ENCODE measurements at regions not wholly inside any gene's neighbourhood (a gene's known extent, or its start where the extent isn't known, plus 50 kb on each side); places are given as distances from the start of the nearest gene placed in this dataset.
"Not testable (repeated sequence)": the region's sequence is repeated elsewhere in the genome, so short reads cannot be mapped to it uniquely, and the experiment has no call there.

GRCh38 chr10:128571071-128571470 is 444.8 kb upstream of the MKI67 start:
- DNase-seq (ENCODE audit: extremely low read depth, low read depth), result no peak

- no peak for DNase-seq (ENCODE audit: extremely low read depth, low read depth)
These were observed 445.5 kb upstream of the MKI67 start for GRCh38 chr10:128571745-128572144.

GRCh38 chr10:128572696-128573095 is 446.5 kb upstream of the MKI67 start:
- no peak for DNase-seq (ENCODE audit: extremely low read depth, low read depth)

- DNase-seq (ENCODE audit: extremely low read depth, low read depth), result no peak
These were observed 447.1 kb upstream of the MKI67 start for GRCh38 chr10:128573281-128573845.

- no peak for DNase-seq (ENCODE audit: extremely low read depth, low read depth)
These were observed 447.8 kb upstream of the MKI67 start for GRCh38 chr10:128573986-128574385.

GRCh38 chr10:128574581-128575210 is 448.5 kb upstream of the MKI67 start:
- no peak for DNase-seq (ENCODE audit: extremely low read depth, low read depth)

DNA sequence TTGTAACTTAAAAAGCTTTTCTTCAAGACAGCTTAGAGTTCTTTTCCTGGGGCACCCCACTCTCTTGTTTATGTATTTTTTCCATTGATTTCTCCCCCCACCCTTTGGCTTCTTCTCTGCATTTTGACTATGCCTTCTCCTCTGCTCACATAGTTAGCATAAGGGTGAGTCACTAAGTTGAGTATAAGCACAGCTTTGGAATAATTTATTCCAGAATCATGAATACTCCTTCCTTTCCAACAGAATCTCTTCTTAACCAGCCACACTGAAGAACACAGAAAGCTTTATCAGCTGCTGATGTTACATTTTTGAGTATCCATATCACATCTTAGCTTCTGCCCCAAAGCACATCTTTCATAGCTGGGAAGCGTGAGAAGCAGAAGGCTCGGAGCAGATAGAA is 449.5 kb upstream of the MKI67 start:
- no peak for DNase-seq (ENCODE audit: extremely low read depth, low read depth)

- DNase-seq (ENCODE audit: extremely low read depth, low read depth), result no peak
These were observed 450.1 kb upstream of the MKI67 start for GRCh38 chr10:128576336-128576735.

- DNase-seq (ENCODE audit: extremely low read depth, low read depth), result no peak
These were observed 450.9 kb upstream of the MKI67 start for GRCh38 chr10:128576943-128577670.

- no peak for DNase-seq (ENCODE audit: extremely low read depth, low read depth)
These were observed 451.9 kb upstream of the MKI67 start for GRCh38 chr10:128577958-128578750.

DNA sequence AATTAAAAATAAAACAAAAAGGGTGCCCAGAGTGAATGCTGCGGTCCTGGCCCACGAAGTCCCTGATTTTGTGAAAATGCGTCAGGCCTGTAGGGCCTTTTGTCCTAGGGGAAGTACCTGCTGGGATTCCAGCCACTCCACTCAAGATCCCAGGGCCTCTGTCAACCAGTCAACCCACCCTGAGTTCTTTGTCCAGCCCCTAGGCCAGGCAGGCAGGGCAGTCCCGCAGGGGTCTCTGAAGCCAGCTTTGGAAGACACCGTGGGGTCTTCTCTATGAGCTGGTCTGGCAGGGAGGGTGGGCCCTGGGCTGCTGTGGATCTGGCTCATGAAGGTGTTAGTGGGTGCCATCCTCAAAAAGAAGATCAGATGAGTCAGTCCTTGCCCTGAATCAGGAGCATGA is 452.5 kb upstream of the MKI67 start:
- no peak for DNase-seq (ENCODE audit: extremely low read depth, low read depth)

- DNase-seq (ENCODE audit: extremely low read depth, low read depth), result no peak
These were observed 453.1 kb upstream of the MKI67 start for GRCh38 chr10:128579280-128579865.

- DNase-seq (ENCODE audit: extremely low read depth, low read depth), result no peak
These were observed 453.7 kb upstream of the MKI67 start for GRCh38 chr10:128579901-128580300.

GRCh38 chr10:128583125-128583524 is 456.9 kb upstream of the MKI67 start:
- not testable (repeated sequence) for DNase-seq (ENCODE audit: extremely low read depth, low read depth)

DNA sequence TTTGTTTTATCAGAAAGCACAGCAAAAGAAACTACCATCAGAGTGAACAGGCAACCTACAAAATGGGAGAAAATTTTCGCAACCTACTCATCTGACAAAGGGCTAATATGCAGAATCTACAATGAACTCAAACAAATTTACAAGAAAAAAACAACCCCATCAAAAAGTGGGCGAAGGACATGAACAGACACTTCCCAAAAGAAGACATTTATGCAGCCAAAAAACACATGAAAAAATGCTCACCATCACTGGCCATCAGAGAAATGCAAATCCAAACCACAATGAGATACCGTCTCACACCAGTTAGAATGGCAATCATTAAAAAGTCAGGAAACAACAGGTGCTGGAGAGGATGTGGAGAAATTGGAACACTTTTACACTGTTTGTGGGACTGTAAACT is 460.4 kb upstream of the MKI67 start:
- DNase-seq (ENCODE audit: extremely low read depth, low read depth), result not testable (repeated sequence)

- DNase-seq (ENCODE audit: extremely low read depth, low read depth), result no peak
These were observed 461.5 kb upstream of the MKI67 start for GRCh38 chr10:128587689-128588088.

GRCh38 chr10:128588402-128588801 is 462.2 kb upstream of the MKI67 start:
- no peak for DNase-seq (ENCODE audit: extremely low read depth, low read depth)

GRCh38 chr10:128594688-128595087 is 468.5 kb upstream of the MKI67 start:
- no peak for DNase-seq (ENCODE audit: extremely low read depth, low read depth)

DNA sequence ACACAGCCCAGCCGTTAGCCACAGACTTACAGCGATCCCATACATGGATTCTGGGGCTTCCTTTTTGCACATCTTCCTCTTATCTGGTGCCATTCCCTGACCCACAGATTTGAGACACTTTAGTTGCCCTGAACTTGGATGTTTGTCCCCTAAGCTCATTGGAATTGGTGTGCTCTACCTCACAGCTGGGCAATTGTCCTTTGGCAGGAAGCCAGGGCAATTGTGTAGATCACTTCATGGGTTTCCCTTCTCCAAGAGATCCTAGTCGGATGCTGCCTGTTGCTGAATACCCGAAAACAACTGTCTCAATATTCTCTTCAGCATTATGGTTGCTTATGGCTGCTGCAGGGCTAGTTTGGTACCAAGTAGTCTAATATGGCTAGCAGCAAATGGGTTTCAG is 470.7 kb upstream of the MKI67 start:
- DNase-seq (ENCODE audit: extremely low read depth, low read depth), result no peak

GRCh38 chr10:128599030-128599429 is 472.8 kb upstream of the MKI67 start:
- DNase-seq (ENCODE audit: extremely low read depth, low read depth), result no peak

GRCh38 chr10:128599538-128599937 is 473.3 kb upstream of the MKI67 start:
- DNase-seq (ENCODE audit: extremely low read depth, low read depth), result no peak
